ENCODE measurements at regions not wholly inside any gene's neighbourhood (a gene's known extent, or its start where the extent isn't known, plus 50 kb on each side); places are given as distances from the start of the nearest gene placed in this dataset.
A peak's percentile ranks its signal among the peaks of the same experiment; 100 is the strongest.

DNA sequence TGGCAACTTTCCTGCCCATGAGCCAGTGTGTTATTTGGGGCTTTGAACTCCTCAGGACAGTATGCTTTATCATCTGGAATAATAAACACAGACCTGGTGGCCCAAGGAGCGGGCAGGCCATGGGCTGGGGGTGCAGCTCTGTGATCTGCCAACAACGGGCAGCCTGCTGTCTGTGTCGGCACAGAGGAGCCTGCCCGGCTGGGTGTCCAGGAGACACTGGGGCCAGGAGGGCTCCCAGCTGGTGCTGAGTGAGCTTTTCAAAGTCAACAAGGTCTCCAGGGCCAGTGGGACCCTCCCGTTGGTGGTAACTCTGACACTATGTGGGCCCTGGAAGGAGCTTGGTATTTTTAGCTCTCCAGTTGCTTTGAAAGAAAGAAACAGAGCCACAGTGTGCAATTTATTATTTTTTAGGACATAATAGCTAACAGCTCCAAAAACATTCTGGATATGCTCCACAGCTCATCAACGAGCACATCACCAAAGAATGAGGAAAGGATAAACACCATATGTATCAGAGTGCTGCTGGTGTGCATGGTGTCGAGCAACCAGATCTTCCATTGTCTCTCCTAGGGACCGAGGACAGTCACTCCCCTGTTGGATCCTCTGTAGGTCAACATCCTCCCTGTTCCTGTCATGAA is 488.7 kb upstream of the USP24 start:
- DNase-seq (ENCODE audit: low spot score): no peak
- ChIA-PET POLR2A (no interaction called here), CTCF (ENCODE audit: unreplicated experiment) (no interaction called here)
- H3K36me3 ChIP-seq (ENCODE audit: insufficient read depth, low read length): no peaks in the 10 kb centered on the region
- H2AFZ ChIP-seq (ENCODE audit: low read length): no peak overlapping the region
- H3K9me3 ChIP-seq (ENCODE audit: low read length): no peaks in the 10 kb centered on the region
- H4K20me1 ChIP-seq (ENCODE audit: insufficient read depth, low read length): no peaks in the 10 kb centered on the region
- H3K9me2 ChIP-seq (ENCODE audit: insufficient read depth, low read length): no peaks in the 10 kb centered on the region
- TF ChIP-seq EZH2phosphoT487 (IDR thresholded peaks at IDR 0.05; ENCODE audit: borderline replicate concordance, low read depth, low read length): no peak
- intact Hi-C loops (cut with micrococcal nuclease; ENCODE audit: unreplicated experiment): no loop called here
- H3K4me2 ChIP-seq (ENCODE audit: low read length): no peak overlapping the region
- H3K79me2 ChIP-seq (ENCODE audit: insufficient read depth, low read depth, low read length): no peaks in the 10 kb centered on the region
- no peak overlapping the region for H3K27ac ChIP-seq (ENCODE audit: low read depth, low read length, poor library complexity, severe bottlenecking)
- H3K4me1 ChIP-seq (ENCODE audit: insufficient read depth, low read length, poor library complexity, severe bottlenecking): no peaks in the 10 kb centered on the region
- no peak overlapping the region for H3K4me3 ChIP-seq (ENCODE audit: low read depth, low read length, poor library complexity, severe bottlenecking)
- BruUV-seq (replicated peaks): no TSS peak

DNA sequence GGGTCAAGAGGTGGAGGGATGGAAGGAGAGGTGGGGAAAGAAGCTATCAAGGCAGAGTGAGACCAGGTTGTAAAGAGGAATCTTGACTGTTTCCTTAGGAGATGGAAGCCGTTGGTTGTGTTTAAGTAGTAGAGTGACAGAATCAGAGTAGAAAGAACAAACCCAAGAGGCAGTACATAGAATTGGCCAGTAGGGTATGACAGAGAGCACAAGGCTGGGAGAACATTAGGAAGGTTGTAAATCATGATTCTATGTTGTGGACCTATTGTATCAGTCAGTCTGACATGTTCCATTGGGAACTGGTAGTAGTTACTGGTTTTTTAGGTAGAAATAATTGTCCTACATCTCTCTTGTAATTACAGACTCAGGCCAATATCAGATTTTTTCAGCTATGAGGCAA is 486.9 kb upstream of the USP24 start:
- Histone ChIP-seq H3K4me3 (ENCODE audit: low read depth, low read length, poor library complexity, severe bottlenecking) (no peak overlapping the region), H3K79me2 (ENCODE audit: insufficient read depth, low read depth, low read length) (no peaks in the 10 kb centered on the region), H3K36me3 (ENCODE audit: insufficient read depth, low read length) (no peaks in the 10 kb centered on the region), H3K27ac (ENCODE audit: low read depth, low read length, poor library complexity, severe bottlenecking) (no peak overlapping the region), H2AFZ (ENCODE audit: low read length) (no peak overlapping the region), H3K9me3 (ENCODE audit: low read length) (no peaks in the 10 kb centered on the region), H3K4me2 (ENCODE audit: low read length) (no peak overlapping the region), H3K4me1 (ENCODE audit: insufficient read depth, low read length, poor library complexity, severe bottlenecking) (no peaks in the 10 kb centered on the region), H4K20me1 (ENCODE audit: insufficient read depth, low read length) (no peaks in the 10 kb centered on the region), H3K9me2 (ENCODE audit: insufficient read depth, low read length) (no peaks in the 10 kb centered on the region)
- POLR2A ChIA-PET: interaction anchor here (0.7 kb wide), 2 partner anchors 30 to 172 kb away, joined by 3 read pairs; no protein-coding TSS in a partner anchor
- peak; percentile 18 for DNase-seq (ENCODE audit: low spot score)
- CTCF ChIA-PET (ENCODE audit: unreplicated experiment): no interaction called here
- BruUV-seq (replicated peaks): no TSS peak
- no peak for TF ChIP-seq EZH2phosphoT487 (IDR thresholded peaks at IDR 0.05; ENCODE audit: borderline replicate concordance, low read depth, low read length)
- peak; percentile 78 for TF ChIP-seq CTCF (conservative IDR thresholded peaks at IDR 0.05; ENCODE audit: low read length)
- intact Hi-C loops (cut with micrococcal nuclease; ENCODE audit: unreplicated experiment): no loop called here

DNA sequence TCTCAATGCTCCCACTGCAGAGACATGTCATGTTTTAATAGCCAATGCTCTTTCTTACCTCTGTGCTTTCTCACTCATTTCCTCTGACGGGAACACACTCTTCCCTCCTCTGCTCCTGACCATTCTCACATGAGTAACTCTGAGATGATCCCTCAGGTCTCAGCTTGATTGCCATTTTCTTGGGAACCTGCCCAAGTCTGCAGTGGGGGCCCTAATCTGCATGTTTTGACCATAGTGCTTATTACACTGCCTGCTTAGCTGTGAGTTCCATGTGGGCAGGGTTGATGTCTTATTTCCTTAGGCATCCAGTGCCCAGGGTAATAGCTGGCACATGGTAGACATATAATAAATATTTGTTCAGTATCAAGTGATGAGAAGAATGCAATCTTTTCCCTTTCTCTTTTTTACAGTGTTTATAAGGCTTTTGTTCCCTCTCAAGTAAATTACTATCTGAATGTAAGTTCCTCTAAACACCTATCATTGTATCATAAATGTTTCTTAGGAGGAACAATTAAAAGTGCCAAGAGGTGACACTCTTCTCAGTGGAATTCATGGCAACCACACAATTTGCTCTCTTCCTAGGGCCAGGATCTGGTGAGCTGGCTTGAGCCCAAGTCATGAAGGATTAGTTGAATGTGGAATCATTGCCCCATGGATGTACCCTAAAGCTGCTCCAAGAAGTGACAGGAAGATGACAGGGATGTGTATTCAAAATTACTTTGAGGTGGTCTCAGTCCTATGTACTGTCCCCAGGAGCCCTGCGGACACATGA is 485.4 kb upstream of the USP24 start:
- POLR2A ChIA-PET: no interaction called here
- Histone ChIP-seq H3K4me2 (ENCODE audit: low read length) (no peak overlapping the region), H3K27ac (ENCODE audit: low read depth, low read length, poor library complexity, severe bottlenecking) (no peak overlapping the region), H2AFZ (ENCODE audit: low read length) (no peak overlapping the region), H3K36me3 (ENCODE audit: insufficient read depth, low read length) (no peaks in the 10 kb centered on the region), H3K9me3 (ENCODE audit: low read length) (no peaks in the 10 kb centered on the region), H3K4me1 (ENCODE audit: insufficient read depth, low read length, poor library complexity, severe bottlenecking) (no peaks in the 10 kb centered on the region), H3K79me2 (ENCODE audit: insufficient read depth, low read depth, low read length) (no peaks in the 10 kb centered on the region), H3K9me2 (ENCODE audit: insufficient read depth, low read length) (no peaks in the 10 kb centered on the region), H4K20me1 (ENCODE audit: insufficient read depth, low read length) (no peaks in the 10 kb centered on the region), H3K4me3 (ENCODE audit: low read depth, low read length, poor library complexity, severe bottlenecking) (no peak overlapping the region)
- BruUV-seq (replicated peaks): no TSS peak
- DNase-seq (ENCODE audit: low spot score): no peak
- no peak for TF ChIP-seq EZH2phosphoT487 (IDR thresholded peaks at IDR 0.05; ENCODE audit: borderline replicate concordance, low read depth, low read length)
- TF ChIP-seq CTCF (conservative IDR thresholded peaks at IDR 0.05; ENCODE audit: low read length): no peak
- CTCF ChIA-PET (ENCODE audit: unreplicated experiment): no interaction called here
- intact Hi-C loops (cut with micrococcal nuclease; ENCODE audit: unreplicated experiment): no loop called here
